IPS-15b (cell line): ENCODE measurements at regions not wholly inside any gene's neighbourhood (a gene's known extent, or its start where the extent isn't known, plus 50 kb on each side); places are given as distances from the start of the nearest gene placed in this dataset.

Experiments used
- H3K27me3 ChIP-seq: one replicate; pipeline ENCODE4 v1.6.1; 2013; ENCODE audit warnings: low read length; ENCODE audit not compliant: control insufficient read depth, insufficient read depth
- H3K36me3 ChIP-seq: one replicate; pipeline ENCODE4 v1.6.1; 2013; ENCODE audit warnings: low read length; ENCODE audit not compliant: control insufficient read depth, insufficient read depth
- H3K4me1 ChIP-seq: one replicate; pipeline ENCODE4 v1.6.1; 2013; ENCODE audit warnings: mild to moderate bottlenecking, low read length; ENCODE audit not compliant: control insufficient read depth, insufficient read depth
- H3K4me3 ChIP-seq: one replicate; pipeline ENCODE4 v1.5.1; 2013; ENCODE audit warnings: low read depth, low read length
- H3K9ac ChIP-seq: one replicate; pipeline ENCODE4 v1.6.1; 2013; ENCODE audit warnings: low read depth, mild to moderate bottlenecking, low read length
- H3K9me3 ChIP-seq: one replicate; pipeline ENCODE4 v1.6.1; 2013; ENCODE audit warnings: mild to moderate bottlenecking, low read length; ENCODE audit not compliant: control insufficient read depth, insufficient read depth

GRCh38 chr21:17428484-17428869 is 84.4 kb upstream of the CXADR start:
- Histone ChIP-seq H3K36me3 (no peaks in the 10 kb centered on the region), H3K27me3 (no peaks in the 10 kb centered on the region), H3K4me3 (no peak overlapping the region), H3K9ac (no peak overlapping the region), H3K4me1 (peaks cover 3% of the 10 kb centered on the region), H3K9me3 (no peaks in the 10 kb centered on the region)

GRCh38 chr21:17428980-17429379 is 83.9 kb upstream of the CXADR start:
- no peaks in the 10 kb centered on the region for H3K36me3 ChIP-seq
- no peaks in the 10 kb centered on the region for H3K27me3 ChIP-seq
- H3K9ac ChIP-seq = no peak overlapping the region
- H3K9me3 ChIP-seq = no peaks in the 10 kb centered on the region
- no peak overlapping the region for H3K4me3 ChIP-seq
- peaks cover 3% of the 10 kb centered on the region for H3K4me1 ChIP-seq

- Histone ChIP-seq H3K27me3 (no peaks in the 10 kb centered on the region), H3K9ac (no peak overlapping the region), H3K4me3 (no peak overlapping the region), H3K36me3 (no peaks in the 10 kb centered on the region), H3K4me1 (peaks cover 3% of the 10 kb centered on the region), H3K9me3 (no peaks in the 10 kb centered on the region)
Measured at GRCh38 chr21:17429936-17430335, 82.9 kb upstream of the CXADR start.

GRCh38 chr21:17432732-17433057 is 80.1 kb upstream of the CXADR start:
- H3K27me3 ChIP-seq = peaks cover 5% of the 10 kb centered on the region
- no peak overlapping the region for H3K4me3 ChIP-seq
- H3K9me3 ChIP-seq = no peaks in the 10 kb centered on the region
- no peaks in the 10 kb centered on the region for H3K36me3 ChIP-seq
- H3K9ac ChIP-seq = no peak overlapping the region
- peaks cover 5% of the 10 kb centered on the region for H3K4me1 ChIP-seq

- H3K4me1 ChIP-seq = peaks cover 12% of the 10 kb centered on the region
- H3K27me3 ChIP-seq = peaks cover 5% of the 10 kb centered on the region
- H3K9ac ChIP-seq = no peak overlapping the region
- no peaks in the 10 kb centered on the region for H3K36me3 ChIP-seq
- no peaks in the 10 kb centered on the region for H3K9me3 ChIP-seq
- H3K4me3 ChIP-seq = no peak overlapping the region
Measured at GRCh38 chr21:17433730-17434129, 79.1 kb upstream of the CXADR start.

GRCh38 chr21:17435565-17436543 is 77.0 kb upstream of the CXADR start:
- no peak overlapping the region for H3K4me3 ChIP-seq
- H3K9me3 ChIP-seq = no peaks in the 10 kb centered on the region
- peaks cover 12% of the 10 kb centered on the region for H3K4me1 ChIP-seq
- peaks cover 8% of the 10 kb centered on the region for H3K27me3 ChIP-seq
- no peaks in the 10 kb centered on the region for H3K36me3 ChIP-seq
- H3K9ac ChIP-seq = no peak overlapping the region

- Histone ChIP-seq H3K4me1 (peaks cover 12% of the 10 kb centered on the region), H3K27me3 (peaks cover 8% of the 10 kb centered on the region), H3K9ac (no peak overlapping the region), H3K4me3 (no peak overlapping the region), H3K9me3 (no peaks in the 10 kb centered on the region), H3K36me3 (no peaks in the 10 kb centered on the region)
Measured at GRCh38 chr21:17436626-17437111, 76.2 kb upstream of the CXADR start.

- peak overlapping the region; percentile 14 for H3K4me3 ChIP-seq
- peaks cover 11% of the 10 kb centered on the region for H3K4me1 ChIP-seq
- no peaks in the 10 kb centered on the region for H3K9me3 ChIP-seq
- H3K36me3 ChIP-seq = no peaks in the 10 kb centered on the region
- no peak overlapping the region for H3K9ac ChIP-seq
- H3K27me3 ChIP-seq = peaks cover 8% of the 10 kb centered on the region
Measured at GRCh38 chr21:17438635-17439034, 74.2 kb upstream of the CXADR start.

GRCh38 chr21:17440969-17441368 is 71.9 kb upstream of the CXADR start:
- Histone ChIP-seq H3K9ac (peak overlapping the region; percentile 8), H3K9me3 (no peaks in the 10 kb centered on the region), H3K27me3 (peaks cover 8% of the 10 kb centered on the region), H3K36me3 (no peaks in the 10 kb centered on the region), H3K4me3 (no peak overlapping the region), H3K4me1 (peaks cover 11% of the 10 kb centered on the region)

GRCh38 chr21:17441370-17441769 is 71.5 kb upstream of the CXADR start:
- Histone ChIP-seq H3K27me3 (peaks cover 8% of the 10 kb centered on the region), H3K9me3 (no peaks in the 10 kb centered on the region), H3K9ac (peak overlapping the region; percentile 8), H3K4me3 (no peak overlapping the region), H3K36me3 (no peaks in the 10 kb centered on the region), H3K4me1 (peaks cover 11% of the 10 kb centered on the region)

- peaks cover 9% of the 10 kb centered on the region for H3K4me1 ChIP-seq
- H3K27me3 ChIP-seq = peaks cover 3% of the 10 kb centered on the region
- no peak overlapping the region for H3K4me3 ChIP-seq
- no peaks in the 10 kb centered on the region for H3K36me3 ChIP-seq
- H3K9me3 ChIP-seq = no peaks in the 10 kb centered on the region
- no peak overlapping the region for H3K9ac ChIP-seq
Measured at GRCh38 chr21:17442165-17442564, 70.7 kb upstream of the CXADR start.

GRCh38 chr21:17444828-17445227 is 68.0 kb upstream of the CXADR start:
- H3K4me3 ChIP-seq = no peak overlapping the region
- H3K9me3 ChIP-seq = no peaks in the 10 kb centered on the region
- no peaks in the 10 kb centered on the region for H3K27me3 ChIP-seq
- no peak overlapping the region for H3K9ac ChIP-seq
- H3K4me1 ChIP-seq = peaks cover 2% of the 10 kb centered on the region
- no peaks in the 10 kb centered on the region for H3K36me3 ChIP-seq
